PC-9 (cell line): ENCODE measurements at regions not wholly inside any gene's neighbourhood (a gene's known extent, or its start where the extent isn't known, plus 50 kb on each side); places are given as distances from the start of the nearest gene placed in this dataset.

ENCODE experiments used
- BruUV-seq: library from RNA; stranded (reverse); fragments of 400-500 nt; replicated peaks from 2 replicates; lab custom pipeline; 2021; lab: Mats Ljungman, UMichigan
- CTCF ChIA-PET: fragments of 300-600 bp; sonication (Branson Sonifier 250); formaldehyde crosslinking; loops from one replicate; lab custom pipeline; 2022; ENCODE audit warnings: antibody characterized with exemption; lab: Charles Lee
- POLR2A ChIA-PET: fragments of 300-600 bp; sonication (Branson Sonifier 250); formaldehyde crosslinking; loops from one replicate; lab custom pipeline; 2022; ENCODE audit warnings: antibody characterized with exemption; ENCODE audit not compliant: unreplicated experiment; lab: Charles Lee
- DNase-seq, 2 experiments: peaks; one replicate each; pipeline versions ENCODE4 v3.0.0 to v3.0.0-alpha.2; 2015 to 2022; ENCODE audit warnings: mixed read lengths in 1 of 2
- H2AFZ ChIP-seq: fragments of 200-600 bp; sonication (generic); 2 replicates; pipeline ENCODE4 v1.8.1; 2017; ENCODE audit warnings: antibody characterized with exemption
- H3F3A ChIP-seq: fragments of 200-600 bp; sonication (generic); 2 replicates; pipeline ENCODE4 v1.8.1; 2017; ENCODE audit warnings: antibody characterized with exemption, mild to moderate bottlenecking, low read depth; ENCODE audit not compliant: insufficient read depth
- H3K27ac ChIP-seq: fragments of 200-600 bp; sonication (generic); 2 replicates; pipeline ENCODE4 v1.6.1; 2016; ENCODE audit warnings: mixed run types
- H3K27me3 ChIP-seq: fragments of 200-600 bp; sonication (generic); 2 replicates; pipeline ENCODE4 v1.6.1; 2016; ENCODE audit warnings: low read depth, mixed run types; ENCODE audit not compliant: insufficient read depth
- H3K36me3 ChIP-seq: fragments of 200-600 bp; sonication (generic); 2 replicates; pipeline ENCODE4 v1.6.1; 2016; ENCODE audit warnings: low read depth, mixed run types
- H3K4me1 ChIP-seq: fragments of 200-600 bp; sonication (generic); replicated peaks from 2 replicates; pipeline ENCODE4 v1.6.1; 2016; ENCODE audit warnings: mixed run types; ENCODE audit not compliant: insufficient read depth
- H3K4me2 ChIP-seq: fragments of 200-600 bp; sonication (generic); 2 replicates; pipeline ENCODE4 v1.6.1; 2017; ENCODE audit warnings: mixed run types
- H3K4me3 ChIP-seq: fragments of 200-600 bp; sonication (generic); 2 replicates; pipeline ENCODE4 v1.6.1; 2016; ENCODE audit warnings: mixed run types
- H3K79me2 ChIP-seq: fragments of 200-600 bp; sonication (generic); 2 replicates; pipeline ENCODE4 v1.6.1; 2017; ENCODE audit warnings: low read depth, mixed run types
- H3K9me2 ChIP-seq: fragments of 200-600 bp; sonication (generic); 2 replicates; pipeline ENCODE4 v1.8.1; 2017; ENCODE audit warnings: mild to moderate bottlenecking; ENCODE audit not compliant: insufficient read depth
- H3K9me3 ChIP-seq: fragments of 200-600 bp; sonication (generic); 2 replicates; pipeline ENCODE4 v1.8.1; 2016; ENCODE audit warnings: low read depth; ENCODE audit not compliant: insufficient read depth
- H4K20me1 ChIP-seq: fragments of 200-600 bp; sonication (generic); 2 replicates; pipeline ENCODE4 v1.8.1; 2017; ENCODE audit not compliant: insufficient read depth
- EZH2 ChIP-seq: fragments of 200-600 bp; sonication (generic); IDR thresholded peaks from 2 replicates; pipeline ENCODE4 v1.8.0; 2017; ENCODE audit warnings: antibody characterized with exemption, low read depth
- intact Hi-C: fragments of 100-400 bp; cut with micrococcal nuclease; formaldehyde crosslinking; loops from one replicate; pipeline ENCODE4 v1.10.0; 2022; ENCODE audit not compliant: unreplicated experiment
- TF ChIP-seq, protein P1 (sequence below): fragments of 200-600 bp; sonication (generic); conservative IDR thresholded peaks from 2 replicates; pipeline ENCODE4 v1.6.1; 2017; ENCODE audit warnings: mixed run types, antibody characterized with exemption, mild to moderate bottlenecking, moderate library complexity

DNA sequence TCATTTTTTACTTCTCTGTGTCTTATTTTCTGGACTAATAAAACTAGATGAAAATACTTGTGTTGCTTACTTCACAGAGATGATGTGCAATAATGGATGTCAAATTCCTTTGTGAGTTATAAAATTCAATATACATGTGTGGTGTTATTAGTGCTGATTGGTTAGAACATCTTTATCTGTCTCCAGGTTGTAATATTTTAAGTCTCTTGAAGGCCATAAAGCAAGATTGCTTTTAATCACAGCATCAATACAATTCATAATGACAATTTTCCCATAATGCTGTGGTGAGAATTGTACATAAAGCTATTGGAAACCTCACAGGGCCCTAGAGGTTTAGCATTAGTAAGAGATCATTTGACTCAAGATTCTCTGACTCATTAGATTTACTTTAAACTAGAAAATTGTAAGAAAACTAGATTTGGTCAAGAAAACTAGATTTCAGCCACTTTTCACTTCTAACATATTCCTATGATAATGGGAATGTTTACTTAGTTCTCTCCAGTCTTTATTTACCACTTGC, 963.7 kb downstream of the REEP3 start:
- Histone ChIP-seq H3F3A (no peaks in the 10 kb centered on the region), H3K36me3 (no peaks in the 10 kb centered on the region), H3K4me2 (no peak overlapping the region), H3K4me3 (no peak overlapping the region), H3K27me3 (no peaks in the 10 kb centered on the region), H3K27ac (no peak overlapping the region), H3K4me1 (no peaks in the 10 kb centered on the region), H2AFZ (no peak overlapping the region), H3K9me2 (no peaks in the 10 kb centered on the region), H4K20me1 (no peaks in the 10 kb centered on the region), H3K79me2 (no peaks in the 10 kb centered on the region), H3K9me3 (no peaks in the 10 kb centered on the region)
- ChIA-PET CTCF (no interaction called here), POLR2A (no interaction called here)
- no TSS peak for BruUV-seq
- DNase-seq, result no peak
- intact Hi-C loops, result no loop called here
- TF ChIP-seq EZH2, result no peak
- TF ChIP-seq, protein P1, sequence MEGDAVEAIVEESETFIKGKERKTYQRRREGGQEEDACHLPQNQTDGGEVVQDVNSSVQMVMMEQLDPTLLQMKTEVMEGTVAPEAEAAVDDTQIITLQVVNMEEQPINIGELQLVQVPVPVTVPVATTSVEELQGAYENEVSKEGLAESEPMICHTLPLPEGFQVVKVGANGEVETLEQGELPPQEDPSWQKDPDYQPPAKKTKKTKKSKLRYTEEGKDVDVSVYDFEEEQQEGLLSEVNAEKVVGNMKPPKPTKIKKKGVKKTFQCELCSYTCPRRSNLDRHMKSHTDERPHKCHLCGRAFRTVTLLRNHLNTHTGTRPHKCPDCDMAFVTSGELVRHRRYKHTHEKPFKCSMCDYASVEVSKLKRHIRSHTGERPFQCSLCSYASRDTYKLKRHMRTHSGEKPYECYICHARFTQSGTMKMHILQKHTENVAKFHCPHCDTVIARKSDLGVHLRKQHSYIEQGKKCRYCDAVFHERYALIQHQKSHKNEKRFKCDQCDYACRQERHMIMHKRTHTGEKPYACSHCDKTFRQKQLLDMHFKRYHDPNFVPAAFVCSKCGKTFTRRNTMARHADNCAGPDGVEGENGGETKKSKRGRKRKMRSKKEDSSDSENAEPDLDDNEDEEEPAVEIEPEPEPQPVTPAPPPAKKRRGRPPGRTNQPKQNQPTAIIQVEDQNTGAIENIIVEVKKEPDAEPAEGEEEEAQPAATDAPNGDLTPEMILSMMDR, result no peak

DNA sequence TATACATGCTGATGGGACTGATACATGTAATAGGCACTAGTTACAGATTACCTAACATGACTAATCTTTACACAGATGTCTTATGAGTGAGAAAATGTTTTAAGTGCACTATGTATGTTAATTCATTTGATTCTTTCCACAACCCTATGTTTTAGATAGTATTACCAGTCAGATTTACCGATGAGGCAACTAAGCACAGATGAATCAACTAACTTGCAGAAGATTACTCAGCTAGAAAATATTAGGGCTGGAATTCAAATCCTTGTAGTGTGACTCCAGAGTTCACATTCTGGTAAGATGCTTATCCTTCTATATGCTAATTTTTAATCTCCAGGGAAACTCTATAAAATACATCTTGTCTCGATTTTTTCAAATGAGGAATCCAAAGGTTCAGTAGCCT, 964.9 kb downstream of the REEP3 start:
- no peaks in the 10 kb centered on the region for H3K36me3 ChIP-seq
- H3K27me3 ChIP-seq, result no peaks in the 10 kb centered on the region
- TF ChIP-seq, protein P1, result no peak
- no peak for TF ChIP-seq EZH2
- intact Hi-C loops, result no loop called here
- H4K20me1 ChIP-seq, result no peaks in the 10 kb centered on the region
- no TSS peak for BruUV-seq
- no peaks in the 10 kb centered on the region for H3F3A ChIP-seq
- H3K4me1 ChIP-seq, result no peaks in the 10 kb centered on the region
- H3K4me3 ChIP-seq, result no peak overlapping the region
- no peak overlapping the region for H3K4me2 ChIP-seq
- no peak overlapping the region for H2AFZ ChIP-seq
- ChIA-PET CTCF (no interaction called here), POLR2A (no interaction called here)
- no peaks in the 10 kb centered on the region for H3K9me2 ChIP-seq
- DNase-seq, result no peak
- no peak overlapping the region for H3K27ac ChIP-seq
- no peaks in the 10 kb centered on the region for H3K9me3 ChIP-seq
- H3K79me2 ChIP-seq, result no peaks in the 10 kb centered on the region

DNA sequence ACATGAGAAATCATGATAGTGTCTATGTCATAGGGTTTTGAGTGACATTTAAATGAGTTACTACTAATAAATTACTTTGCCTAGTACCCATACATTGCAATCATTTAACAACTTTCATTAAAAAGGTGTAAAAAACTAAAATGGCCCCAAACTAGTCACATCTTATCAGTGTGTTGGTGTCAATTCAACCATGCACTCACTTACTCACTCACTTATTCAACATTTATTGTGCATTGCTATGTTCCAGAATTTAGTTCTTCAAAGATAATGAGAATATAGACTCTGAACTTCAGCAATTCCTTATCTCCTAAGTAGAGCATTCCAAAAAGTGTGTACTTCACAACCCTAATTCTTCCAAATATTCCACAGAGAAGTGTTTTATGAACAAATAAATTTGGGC, 965.7 kb downstream of the REEP3 start:
- intact Hi-C loops, result no loop called here
- H3K27ac ChIP-seq, result no peak overlapping the region
- TF ChIP-seq, protein P1, result no peak
- TF ChIP-seq EZH2, result no peak
- no peak overlapping the region for H3K4me3 ChIP-seq
- no peak overlapping the region for H2AFZ ChIP-seq
- H3K4me1 ChIP-seq, result no peaks in the 10 kb centered on the region
- no peaks in the 10 kb centered on the region for H3K36me3 ChIP-seq
- H3K9me2 ChIP-seq, result no peaks in the 10 kb centered on the region
- H3K27me3 ChIP-seq, result no peaks in the 10 kb centered on the region
- ChIA-PET CTCF (no interaction called here), POLR2A (no interaction called here)
- H3K4me2 ChIP-seq, result no peak overlapping the region
- H3K9me3 ChIP-seq, result no peaks in the 10 kb centered on the region
- H4K20me1 ChIP-seq, result no peaks in the 10 kb centered on the region
- H3K79me2 ChIP-seq, result no peaks in the 10 kb centered on the region
- BruUV-seq, result no TSS peak
- no peaks in the 10 kb centered on the region for H3F3A ChIP-seq
- no peak for DNase-seq
